Endothelial cell of umbilical vein (primary cell): ENCODE measurements at regions not wholly inside any gene's neighbourhood (a gene's known extent, or its start where the extent isn't known, plus 50 kb on each side); places are given as distances from the start of the nearest gene placed in this dataset.
A peak's percentile ranks its signal among the peaks of the same experiment; 100 is the strongest.

Source experiments
- BruUV-seq: library from RNA; stranded (reverse); fragments of 400-500 nt; replicated peaks from 2 replicates; lab custom pipeline; 2021; lab: Mats Ljungman, UMichigan
- CTCF ChIA-PET: fragments of 300-600, 350-600 bp; sonication (Branson Sonifier 250); formaldehyde crosslinking; loops from one replicate; lab custom pipeline; 2021; ENCODE audit warnings: antibody characterized with exemption, inconsistent platforms; lab: Charles Lee
- POLR2A ChIA-PET: fragments of 300-600, 350-600 bp; sonication (Branson Sonifier 250); formaldehyde crosslinking; loops from one replicate; lab custom pipeline; 2021; ENCODE audit warnings: antibody characterized with exemption, inconsistent platforms; lab: Charles Lee
- DNase-seq: peaks from one replicate; pipeline ENCODE4 v3.0.0-alpha.2; 2011; ENCODE audit warnings: low read depth, low spot score
- FAIRE-seq: peaks from 2 replicates; lab custom pipeline; 2011; peaks lifted over from hg19 to GRCh38; lab: Jason Lieb, UNC
- H2AFZ ChIP-seq: 2 replicates; pipeline ENCODE4 v1.6.0; 2012; ENCODE audit warnings: low read depth, low read length, control low read depth, inconsistent platforms
- H3K27ac ChIP-seq: 2 replicates; pipeline ENCODE4 v1.5.1; 2011; ENCODE audit warnings: low read depth, mild to moderate bottlenecking, control low read depth, low read length, moderate library complexity; ENCODE audit not compliant: insufficient read depth
- H3K27me3 ChIP-seq, 2 experiments: 2 replicates each; pipeline versions ENCODE4 v1.6.0 to v1.6.1; 2011; ENCODE audit warnings: low read length in 2 of 2, mixed read lengths in 1 of 2; ENCODE audit not compliant: control insufficient read depth in 2 of 2, insufficient read depth in 2 of 2
- H3K36me3 ChIP-seq, 2 experiments: 2 replicates in 1 of 2; 3 replicates in 1 of 2; pipeline ENCODE4 v1.5.1; 2011; ENCODE audit warnings: low read length in 2 of 2, mild to moderate bottlenecking in 1 of 2, moderate library complexity in 1 of 2; ENCODE audit not compliant: control insufficient read depth in 2 of 2, insufficient read depth in 2 of 2; ENCODE audit errors: extremely low read depth in 1 of 2
- H3K4me1 ChIP-seq: 3 replicates; pipeline ENCODE4 v1.5.1; 2011; ENCODE audit warnings: mild to moderate bottlenecking, low read length; ENCODE audit not compliant: control insufficient read depth, insufficient read depth; ENCODE audit errors: extremely low read depth
- H3K4me2 ChIP-seq: 2 replicates; pipeline ENCODE4 v1.6.1; 2011; ENCODE audit warnings: low read length, control low read depth, mixed read lengths; ENCODE audit not compliant: insufficient read depth
- H3K4me3 ChIP-seq, 3 experiments: fragments of 200-600 bp in 1 of 3; sonication (generic), shearing (Covaris generic) in 1 of 3; replicated peaks in 1 of 3; 2 replicates each; pipeline ENCODE4 v1.5.1; 2011 to 2016; ENCODE audit warnings: control low read depth in 3 of 3, low read length in 3 of 3, mild to moderate bottlenecking in 2 of 3, inconsistent platforms in 1 of 3, low read depth in 1 of 3, moderate library complexity in 1 of 3; ENCODE audit not compliant: insufficient read depth in 1 of 3
- H3K79me2 ChIP-seq: 2 replicates; pipeline ENCODE4 v1.6.0; 2012; ENCODE audit warnings: low read length, inconsistent platforms; ENCODE audit not compliant: control insufficient read depth, insufficient read depth
- H3K9ac ChIP-seq: replicated peaks from 2 replicates; pipeline ENCODE3; 2011; ENCODE audit warnings: low read length, control low read depth; ENCODE audit not compliant: insufficient read depth; ENCODE audit errors: extremely low read depth
- H3K9me1 ChIP-seq: replicated peaks from 3 replicates; pipeline ENCODE4 v1.6.0; 2011; ENCODE audit warnings: mild to moderate bottlenecking, low read length; ENCODE audit not compliant: control insufficient read depth, insufficient read depth; ENCODE audit errors: extremely low read depth
- H3K9me3 ChIP-seq: replicated peaks from 2 replicates; pipeline ENCODE4 v1.5.1; 2012; ENCODE audit warnings: low read length, inconsistent platforms; ENCODE audit not compliant: control insufficient read depth, insufficient read depth
- H4K20me1 ChIP-seq: replicated peaks from 2 replicates; pipeline ENCODE3; 2011; ENCODE audit warnings: mild to moderate bottlenecking, low read length; ENCODE audit not compliant: control insufficient read depth, insufficient read depth; ENCODE audit errors: extremely low read depth
- CTCF ChIP-seq, 2 donors: IDR thresholded peaks; 1 replicate in 1 of 2; 2 replicates in 1 of 2; pipeline ENCODE4 v1.5.1; 2011; ENCODE audit warnings: low read length in 2 of 2, mild to moderate bottlenecking in 2 of 2, moderate library complexity in 2 of 2, control low read depth in 1 of 2, inconsistent platforms in 1 of 2, low read depth in 1 of 2; ENCODE audit not compliant: insufficient read depth in 1 of 2; ENCODE audit errors: extremely low read depth in 1 of 2
- EZH2 ChIP-seq: IDR thresholded peaks from 2 replicates; pipeline ENCODE4 v1.6.1; 2012; ENCODE audit warnings: borderline replicate concordance, low read depth, mild to moderate bottlenecking, moderate library complexity, low read length, inconsistent platforms; ENCODE audit not compliant: severe bottlenecking
- FOS ChIP-seq: IDR thresholded peaks from 2 replicates; pipeline ENCODE4 v1.6.1; 2011; ENCODE audit warnings: mild to moderate bottlenecking, low read length, moderate library complexity, borderline replicate concordance; ENCODE audit not compliant: insufficient read depth
- GATA2 ChIP-seq: IDR thresholded peaks from 2 replicates; pipeline ENCODE4 v1.7.0; 2011; ENCODE audit warnings: low read depth, mild to moderate bottlenecking, moderate library complexity, mixed read lengths, low read length; ENCODE audit not compliant: insufficient read length, insufficient read depth
- JUN ChIP-seq: IDR thresholded peaks from 2 replicates; pipeline ENCODE4 v1.6.1; 2011; ENCODE audit warnings: borderline replicate concordance, low read depth; ENCODE audit not compliant: insufficient read length, insufficient read depth
- MAX ChIP-seq: IDR thresholded peaks from 2 replicates; pipeline ENCODE4 v1.6.1; 2011; ENCODE audit not compliant: insufficient read depth, insufficient read length
- POLR2A ChIP-seq: IDR thresholded peaks from 2 replicates; pipeline ENCODE4 v1.6.1; 2012; ENCODE audit warnings: low read depth, mild to moderate bottlenecking, control low read depth, low read length
- POLR2AphosphoS5 ChIP-seq: IDR thresholded peaks from 2 replicates; pipeline ENCODE4 v1.6.1; 2012; ENCODE audit warnings: low read depth, mild to moderate bottlenecking, control low read depth, low read length, moderate library complexity; ENCODE audit not compliant: insufficient read depth
- dilution Hi-C: fragments of 300-500 bp; cut with MboI; formaldehyde crosslinking; loops from one replicate; pipeline ENCODE4 v1.15.0; 2019; ENCODE audit warnings: low sequenced_read_pairs; ENCODE audit not compliant: extremely low pct_ligation_motif_present
- intact Hi-C: fragments of 100-400 bp; cut with micrococcal nuclease; formaldehyde crosslinking; loops from one replicate; pipeline ENCODE4 v1.10.0; 2022

GRCh38 chr1:94329986-94330385 lies 88.2 kb upstream of the ABCD3 start:
- TF ChIP-seq EZH2: no peak
- TF ChIP-seq JUN: no peak
- no peak for TF ChIP-seq GATA2
- no peak for TF ChIP-seq POLR2AphosphoS5
- TF ChIP-seq POLR2A: no peak
- TF ChIP-seq MAX: no peak
- TF ChIP-seq FOS: no peak
- TF ChIP-seq CTCF (IDR thresholded peaks at IDR 0.05; ENCODE audit: extremely low read depth in 1 of 2, insufficient read depth in 1 of 2, low read depth in 1 of 2, low read length in 2 of 2): peak; percentile 65 to 70
- dilution Hi-C loops (no loop called here), intact Hi-C loops (loop anchor here (1.0 to 5.0 kb wide), 3 partner anchors 148 to 269 kb away; no protein-coding TSS in a partner anchor)
- H3K4me2 ChIP-seq: peak overlapping the region; percentile 27
- H2AFZ ChIP-seq: peak overlapping the region; percentile 80
- no peaks in the 10 kb centered on the region for H3K27me3 ChIP-seq
- CTCF ChIA-PET: interaction anchor here (0.6 to 22.3 kb wide), 37 partner anchors 19 to 295 kb away, joined by 3 to 1439 read pairs (median 5); partner anchors contain the start of gene ARHGAP29
- peak; percentile 76 for DNase-seq
- H3K79me2 ChIP-seq: peaks cover 3% of the 10 kb centered on the region
- H3K36me3 ChIP-seq: no peaks in the 10 kb centered on the region
- peak overlapping the region; percentile 24 for H3K9ac ChIP-seq
- H3K27ac ChIP-seq: peak overlapping the region; percentile 26
- FAIRE-seq: no peak
- H4K20me1 ChIP-seq: no peaks in the 10 kb centered on the region
- H3K9me3 ChIP-seq: no peaks in the 10 kb centered on the region
- peaks cover 50% of the 10 kb centered on the region for H3K4me1 ChIP-seq
- POLR2A ChIA-PET: interaction anchor here (0.6 to 1.3 kb wide), 5 partner anchors 14 to 291 kb away, joined by 3 to 6 read pairs (median 4); no protein-coding TSS in a partner anchor
- no peaks in the 10 kb centered on the region for H3K9me1 ChIP-seq
- no peak overlapping the region for H3K4me3 ChIP-seq
- BruUV-seq: no TSS peak
